HepG2 (cell line): ENCODE measurements at regions not wholly inside any gene's neighbourhood (a gene's known extent, or its start where the extent isn't known, plus 50 kb on each side); places are given as distances from the start of the nearest gene placed in this dataset.

ENCODE experiments used
- ATRX ChIP-seq: sonication (generic); formaldehyde crosslinking; IDR thresholded peaks from 2 replicates; pipeline ENCODE4 v1.4.0; 2020; ENCODE audit warnings: missing genetic modification reagents, borderline replicate concordance
- ELF3 ChIP-seq: IDR thresholded peaks from 2 replicates; pipeline ENCODE4 v1.6.1; 2016; ENCODE audit warnings: missing genetic modification reagents, missing compliant biosample characterization
- FOXM1 ChIP-seq: sonication (generic); formaldehyde crosslinking; IDR thresholded peaks from 2 replicates; pipeline ENCODE4 v1.5.0; 2020; ENCODE audit warnings: missing genetic modification reagents
- KLF13 ChIP-seq: sonication (generic); formaldehyde crosslinking; IDR thresholded peaks from 2 replicates; pipeline ENCODE4 v1.4.0; 2020; ENCODE audit warnings: mild to moderate bottlenecking, missing genetic modification reagents
- MED8 ChIP-seq: sonication (generic); formaldehyde crosslinking; IDR thresholded peaks from 2 replicates; pipeline ENCODE4 v1.8.1; 2023; ENCODE audit warnings: mild to moderate bottlenecking, missing genetic modification reagents; ENCODE audit not compliant: insufficient replicate concordance
- PATZ1 ChIP-seq: sonication (generic); formaldehyde crosslinking; IDR thresholded peaks from 2 replicates; pipeline ENCODE4 v1.4.0; 2020; ENCODE audit warnings: missing genetic modification reagents
- REST ChIP-seq, 2 experiments: IDR thresholded peaks; 2 replicates each; pipeline ENCODE4 v1.6.1; 2011 to 2012; ENCODE audit warnings: low read length in 2 of 2, borderline replicate concordance in 1 of 2, low read depth in 1 of 2, mild to moderate bottlenecking in 1 of 2, moderate library complexity in 1 of 2
- RORA ChIP-seq: sonication (generic); formaldehyde crosslinking; IDR thresholded peaks from 2 replicates; pipeline ENCODE4 v1.5.0; 2020; ENCODE audit warnings: mild to moderate bottlenecking, missing genetic modification reagents, moderate library complexity
- TERF1 ChIP-seq: sonication (generic); formaldehyde crosslinking; IDR thresholded peaks from 2 replicates; pipeline ENCODE4 v1.8.0; 2022; ENCODE audit warnings: mild to moderate bottlenecking, missing genetic modification reagents, moderate library complexity
- TFE3 ChIP-seq: IDR thresholded peaks from 2 replicates; pipeline ENCODE4 v1.6.1; 2016
- TF ChIP-seq, protein P1 (sequence below): sonication (generic); formaldehyde crosslinking; IDR thresholded peaks from 2 replicates; pipeline ENCODE4 v1.8.0; 2022; ENCODE audit warnings: low read depth, missing genetic modification reagents
- TF ChIP-seq, protein P2 (sequence below): sonication (generic); formaldehyde crosslinking; conservative IDR thresholded peaks from 2 replicates; pipeline ENCODE4 v1.8.0; 2022; ENCODE audit warnings: mild to moderate bottlenecking, moderate library complexity, missing genetic modification reagents

- TF ChIP-seq PATZ1 (CRISPR knock-in tag): peak; percentile 40
- peak; percentile 83 for TF ChIP-seq ELF3 (CRISPR knock-in tag)
- TF ChIP-seq FOXM1: no peak
- TF ChIP-seq RORA (CRISPR knock-in tag): no peak
- no peak for TF ChIP-seq KLF13 (CRISPR knock-in tag)
- TF ChIP-seq ATRX (CRISPR knock-in tag): no peak
- no peak for TF ChIP-seq REST (IDR thresholded peaks at IDR 0.05; ENCODE audit: borderline replicate concordance in 1 of 2, low read depth in 1 of 2, low read length in 2 of 2)
- TF ChIP-seq, protein P1, sequence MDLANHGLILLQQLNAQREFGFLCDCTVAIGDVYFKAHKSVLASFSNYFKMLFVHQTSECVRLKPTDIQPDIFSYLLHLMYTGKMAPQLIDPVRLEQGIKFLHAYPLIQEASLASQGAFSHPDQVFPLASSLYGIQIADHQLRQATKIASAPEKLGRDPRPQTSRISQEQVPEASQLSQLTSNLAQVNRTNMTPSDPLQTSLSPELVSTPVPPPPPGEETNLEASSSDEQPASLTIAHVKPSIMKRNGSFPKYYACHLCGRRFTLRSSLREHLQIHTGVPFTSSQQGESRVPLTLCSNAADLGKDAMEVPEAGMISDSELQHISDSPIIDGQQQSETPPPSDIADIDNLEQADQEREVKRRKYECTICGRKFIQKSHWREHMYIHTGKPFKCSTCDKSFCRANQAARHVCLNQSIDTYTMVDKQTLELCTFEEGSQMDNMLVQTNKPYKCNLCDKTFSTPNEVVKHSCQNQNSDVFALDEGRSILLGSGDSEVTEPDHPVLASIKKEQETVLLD (CRISPR knock-in tag): no peak
- TF ChIP-seq TFE3 (CRISPR knock-in tag): peak; percentile 41; the same call in 1 of the 2 replicates
- TF ChIP-seq, protein P2, sequence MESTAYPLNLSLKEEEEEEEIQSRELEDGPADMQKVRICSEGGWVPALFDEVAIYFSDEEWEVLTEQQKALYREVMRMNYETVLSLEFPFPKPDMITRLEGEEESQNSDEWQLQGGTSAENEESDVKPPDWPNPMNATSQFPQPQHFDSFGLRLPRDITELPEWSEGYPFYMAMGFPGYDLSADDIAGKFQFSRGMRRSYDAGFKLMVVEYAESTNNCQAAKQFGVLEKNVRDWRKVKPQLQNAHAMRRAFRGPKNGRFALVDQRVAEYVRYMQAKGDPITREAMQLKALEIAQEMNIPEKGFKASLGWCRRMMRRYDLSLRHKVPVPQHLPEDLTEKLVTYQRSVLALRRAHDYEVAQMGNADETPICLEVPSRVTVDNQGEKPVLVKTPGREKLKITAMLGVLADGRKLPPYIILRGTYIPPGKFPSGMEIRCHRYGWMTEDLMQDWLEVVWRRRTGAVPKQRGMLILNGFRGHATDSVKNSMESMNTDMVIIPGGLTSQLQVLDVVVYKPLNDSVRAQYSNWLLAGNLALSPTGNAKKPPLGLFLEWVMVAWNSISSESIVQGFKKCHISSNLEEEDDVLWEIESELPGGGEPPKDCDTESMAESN (CRISPR knock-in tag): 0 out of 2 replicates have a peak, but pooled peaks have one; percentile 56
- TF ChIP-seq MED8 (CRISPR knock-in tag): no peak
- TF ChIP-seq TERF1 (CRISPR knock-in tag): no peak
Observed at GRCh38 chr13:26951581-26952177, 191.1 kb upstream of the GPR12 start (continued).
